HepG2 (cell line): ENCODE measurements at regions not wholly inside any gene's neighbourhood (a gene's known extent, or its start where the extent isn't known, plus 50 kb on each side); places are given as distances from the start of the nearest gene placed in this dataset.

Source experiments
- CEBPB ChIP-seq: IDR thresholded peaks from 2 replicates; pipeline ENCODE4 v1.6.1; 2011; ENCODE audit warnings: low read depth, low read length, improper control_type of control experiment, borderline replicate concordance
- EP300 ChIP-seq, 3 experiments: sonication (generic) in 1 of 3; formaldehyde crosslinking in 1 of 3; IDR thresholded peaks; 2 replicates each; pipeline versions ENCODE4 v1.5.1 to v1.6.1; 2011 to 2020; ENCODE audit warnings: low read depth in 2 of 3, low read length in 2 of 3, borderline replicate concordance in 1 of 3, improper control_type of control experiment in 1 of 3, mild to moderate bottlenecking in 1 of 3, missing genetic modification reagents in 1 of 3, moderate library complexity in 1 of 3
- JUND ChIP-seq: sonication (generic); formaldehyde crosslinking; IDR thresholded peaks from 2 replicates; pipeline ENCODE4 v1.8.0; 2022; ENCODE audit warnings: mild to moderate bottlenecking, missing genetic modification reagents
- KAT8 ChIP-seq: IDR thresholded peaks from 2 replicates; pipeline ENCODE4 v1.6.1; 2016; ENCODE audit warnings: missing genetic modification reagents, missing compliant biosample characterization
- MBNL3 ChIP-seq: fragments of 250-450 bp; sonication (Bioruptor Pico); conservative IDR thresholded peaks from 2 replicates; pipeline ENCODE4 v1.8.0; 2022; ENCODE audit warnings: mild to moderate bottlenecking, inconsistent platforms
- MXD3 ChIP-seq: IDR thresholded peaks from 2 replicates; pipeline ENCODE4 v1.6.1; 2016; ENCODE audit warnings: mild to moderate bottlenecking, missing biosample characterization, missing genetic modification reagents
- TAF1 ChIP-seq: sonication (generic); formaldehyde crosslinking; IDR thresholded peaks from 2 replicates; pipeline ENCODE4 v1.4.0; 2020; ENCODE audit warnings: missing genetic modification reagents
- THAP7 ChIP-seq: sonication (generic); formaldehyde crosslinking; IDR thresholded peaks from 2 replicates; pipeline ENCODE4 v1.8.1; 2023; ENCODE audit warnings: mild to moderate bottlenecking, missing genetic modification reagents
- ZBTB49 ChIP-seq: sonication (generic); formaldehyde crosslinking; IDR thresholded peaks from 2 replicates; pipeline ENCODE4 v1.4.0; 2020; ENCODE audit warnings: missing genetic modification reagents, borderline replicate concordance
- ZNF17 ChIP-seq: sonication (generic); formaldehyde crosslinking; IDR thresholded peaks from 2 replicates; pipeline ENCODE4 v1.5.0; 2020; ENCODE audit warnings: mild to moderate bottlenecking, missing genetic modification reagents
- ZNF407 ChIP-seq: sonication (generic); formaldehyde crosslinking; IDR thresholded peaks from one replicate; pipeline ENCODE4 v1.5.1; 2020; ENCODE audit warnings: mild to moderate bottlenecking, missing genetic modification reagents; ENCODE audit errors: not compliant biosample characterization
- TF ChIP-seq, protein P1 (sequence below): sonication (generic); formaldehyde crosslinking; IDR thresholded peaks from 2 replicates; pipeline ENCODE4 v1.5.0; 2020; ENCODE audit warnings: mild to moderate bottlenecking, missing genetic modification reagents, moderate library complexity
- TF ChIP-seq, protein P2 (sequence below): sonication (generic); formaldehyde crosslinking; IDR thresholded peaks from 2 replicates; pipeline ENCODE4 v1.4.0; 2020; ENCODE audit warnings: missing genetic modification reagents

- TF ChIP-seq ZNF17 (no peak), THAP7 (no peak), TAF1 (no peak), JUND (CRISPR knock-in tag) (no peak), ZNF407 (CRISPR knock-in tag) (no peak), MBNL3 (CRISPR knock-in tag) (no peak), ZBTB49 (CRISPR knock-in tag) (no peak), KAT8 (CRISPR knock-in tag) (no peak), EP300 (IDR thresholded peaks at IDR 0.05; ENCODE audit: low read depth in 2 of 2, low read length in 2 of 2) (no peak), EP300 (CRISPR knock-in tag; IDR thresholded peaks at IDR 0.05; ENCODE audit: borderline replicate concordance) (no peak), MXD3 (CRISPR knock-in tag) (no peak), CEBPB (no peak)
- TF ChIP-seq, protein P1, sequence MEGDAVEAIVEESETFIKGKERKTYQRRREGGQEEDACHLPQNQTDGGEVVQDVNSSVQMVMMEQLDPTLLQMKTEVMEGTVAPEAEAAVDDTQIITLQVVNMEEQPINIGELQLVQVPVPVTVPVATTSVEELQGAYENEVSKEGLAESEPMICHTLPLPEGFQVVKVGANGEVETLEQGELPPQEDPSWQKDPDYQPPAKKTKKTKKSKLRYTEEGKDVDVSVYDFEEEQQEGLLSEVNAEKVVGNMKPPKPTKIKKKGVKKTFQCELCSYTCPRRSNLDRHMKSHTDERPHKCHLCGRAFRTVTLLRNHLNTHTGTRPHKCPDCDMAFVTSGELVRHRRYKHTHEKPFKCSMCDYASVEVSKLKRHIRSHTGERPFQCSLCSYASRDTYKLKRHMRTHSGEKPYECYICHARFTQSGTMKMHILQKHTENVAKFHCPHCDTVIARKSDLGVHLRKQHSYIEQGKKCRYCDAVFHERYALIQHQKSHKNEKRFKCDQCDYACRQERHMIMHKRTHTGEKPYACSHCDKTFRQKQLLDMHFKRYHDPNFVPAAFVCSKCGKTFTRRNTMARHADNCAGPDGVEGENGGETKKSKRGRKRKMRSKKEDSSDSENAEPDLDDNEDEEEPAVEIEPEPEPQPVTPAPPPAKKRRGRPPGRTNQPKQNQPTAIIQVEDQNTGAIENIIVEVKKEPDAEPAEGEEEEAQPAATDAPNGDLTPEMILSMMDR (CRISPR knock-in tag), result no peak
- TF ChIP-seq, protein P2, sequence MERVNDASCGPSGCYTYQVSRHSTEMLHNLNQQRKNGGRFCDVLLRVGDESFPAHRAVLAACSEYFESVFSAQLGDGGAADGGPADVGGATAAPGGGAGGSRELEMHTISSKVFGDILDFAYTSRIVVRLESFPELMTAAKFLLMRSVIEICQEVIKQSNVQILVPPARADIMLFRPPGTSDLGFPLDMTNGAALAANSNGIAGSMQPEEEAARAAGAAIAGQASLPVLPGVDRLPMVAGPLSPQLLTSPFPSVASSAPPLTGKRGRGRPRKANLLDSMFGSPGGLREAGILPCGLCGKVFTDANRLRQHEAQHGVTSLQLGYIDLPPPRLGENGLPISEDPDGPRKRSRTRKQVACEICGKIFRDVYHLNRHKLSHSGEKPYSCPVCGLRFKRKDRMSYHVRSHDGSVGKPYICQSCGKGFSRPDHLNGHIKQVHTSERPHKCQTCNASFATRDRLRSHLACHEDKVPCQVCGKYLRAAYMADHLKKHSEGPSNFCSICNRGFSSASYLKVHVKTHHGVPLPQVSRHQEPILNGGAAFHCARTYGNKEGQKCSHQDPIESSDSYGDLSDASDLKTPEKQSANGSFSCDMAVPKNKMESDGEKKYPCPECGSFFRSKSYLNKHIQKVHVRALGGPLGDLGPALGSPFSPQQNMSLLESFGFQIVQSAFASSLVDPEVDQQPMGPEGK (CRISPR knock-in tag), result no peak
These were observed 128.0 kb downstream of the ATP23 start for GRCh38 chr12:58069268-58069963.
